Activated CD4-positive, alpha-beta T cell treated with anti-CD3 and anti-CD28 coated beads for 4 hours (primary cell): ENCODE measurements at regions not wholly inside any gene's neighbourhood (a gene's known extent, or its start where the extent isn't known, plus 50 kb on each side); places are given as distances from the start of the nearest gene placed in this dataset.

ENCODE experiments used
- DNase-seq, 2 donors: peaks; one replicate each; pipeline ENCODE4 v3.0.0-alpha.2; 2020

- DNase-seq = no peak
Measured at GRCh38 chr5:176181271-176181855, 56.9 kb upstream of the SIMC1 start.

DNA sequence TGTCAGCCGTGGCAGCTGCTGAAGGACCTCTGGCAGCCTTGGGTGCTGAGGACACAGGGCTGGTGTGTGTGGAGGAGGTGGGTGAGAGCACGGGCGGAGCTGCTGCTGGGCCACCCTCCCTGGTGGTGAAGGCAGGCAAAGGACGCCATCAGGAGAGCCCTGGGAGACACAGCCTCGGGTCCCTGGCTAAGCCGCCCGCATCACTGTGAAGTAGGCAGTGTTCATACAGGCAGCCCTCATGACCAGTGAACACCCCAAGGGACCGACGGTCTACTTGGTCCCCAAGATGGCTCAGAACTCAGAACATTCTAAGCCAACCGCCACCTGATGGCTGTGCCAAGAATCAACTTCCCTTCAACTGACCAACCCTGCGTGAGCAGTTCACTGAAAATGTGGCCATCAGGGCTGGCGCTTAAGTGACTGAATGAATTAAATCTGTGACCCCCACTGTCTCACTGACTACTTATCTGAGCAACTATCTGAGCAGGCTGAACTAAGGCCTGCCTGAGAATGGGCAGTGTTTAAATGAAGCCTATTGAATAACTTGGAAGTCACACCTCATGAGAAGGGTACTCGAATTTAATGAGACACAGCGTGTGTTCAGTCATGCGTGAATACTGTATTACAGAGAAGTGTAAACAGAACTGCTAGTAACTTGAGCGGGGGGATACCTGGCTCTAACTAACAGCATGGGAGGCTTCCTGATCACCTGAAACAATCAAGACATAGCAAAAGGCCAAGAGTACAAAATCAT lies 54.7 kb upstream of the SIMC1 start:
- DNase-seq = no peak

DNA sequence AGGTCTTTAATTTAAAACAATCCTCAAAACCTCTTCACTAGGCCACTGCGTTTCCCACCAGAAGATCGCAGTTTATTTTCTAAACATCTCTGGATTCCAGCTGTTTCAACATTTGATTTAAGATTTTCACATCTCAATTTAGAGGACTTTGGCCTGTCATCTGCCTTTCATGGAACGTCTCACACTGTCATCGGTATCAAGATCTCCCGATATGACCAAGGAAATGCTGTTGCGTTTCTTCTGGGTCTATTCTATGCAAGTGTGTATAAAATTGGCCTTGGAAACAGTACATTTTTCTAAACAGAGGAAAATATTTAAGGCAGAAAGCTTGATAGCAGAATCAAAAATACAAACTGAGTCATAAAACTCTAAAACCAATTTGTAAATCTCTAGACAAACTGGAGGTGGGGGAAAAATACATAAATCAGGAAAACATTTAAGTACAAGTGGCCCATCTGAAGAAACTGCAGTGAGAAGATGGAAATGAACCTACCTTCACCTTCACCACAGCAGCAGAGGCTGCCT lies 53.6 kb upstream of the SIMC1 start:
- DNase-seq = no peak

DNA sequence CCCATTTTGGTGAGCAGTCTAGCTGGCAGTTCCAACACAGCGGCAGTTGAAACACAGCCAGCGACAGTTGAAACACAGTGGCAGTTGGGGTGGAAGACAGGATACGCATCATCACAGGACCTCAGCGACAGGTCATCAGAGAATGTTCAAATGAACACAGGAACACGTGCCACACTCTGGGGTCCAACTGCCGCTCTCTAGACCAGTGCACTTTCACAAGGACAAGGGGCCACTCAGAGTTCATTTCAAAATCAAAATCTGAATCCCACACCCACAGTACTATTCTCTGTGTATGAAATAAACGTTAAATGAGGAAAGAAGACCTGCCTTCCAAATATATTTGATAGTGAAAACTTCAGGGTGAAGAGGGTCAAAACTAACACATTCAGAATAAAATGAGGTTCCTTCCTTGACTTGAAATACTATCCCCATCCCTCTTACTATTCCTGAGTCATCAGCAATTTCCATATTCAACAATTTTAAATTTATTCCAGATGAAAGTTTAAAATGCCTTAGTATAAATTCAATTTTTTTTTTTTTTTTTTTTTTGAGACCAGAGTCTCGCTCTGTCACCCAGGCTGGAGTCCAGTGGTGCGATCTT lies 53.0 kb upstream of the SIMC1 start:
- DNase-seq = no peak

DNA sequence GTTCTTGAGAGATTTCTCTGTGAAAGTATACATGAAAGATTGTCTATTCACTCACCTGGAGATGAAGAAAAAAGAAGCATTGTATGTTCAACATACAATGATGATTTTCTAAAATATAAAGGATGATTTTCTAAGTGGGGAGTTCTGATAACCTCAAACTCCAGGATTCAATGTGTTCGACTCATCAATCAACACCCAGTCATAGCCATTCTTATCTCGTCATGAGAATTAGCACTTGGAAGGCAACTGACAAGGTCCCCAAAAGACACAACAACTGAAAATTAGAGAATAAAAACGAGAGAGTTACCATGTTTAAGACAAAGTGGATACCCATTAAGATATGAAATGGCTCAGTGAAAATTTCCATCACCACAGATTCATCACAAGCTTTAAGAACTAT lies 52.1 kb upstream of the SIMC1 start:
- DNase-seq = no peak

GRCh38 chr5:176187276-176188062 lies 50.8 kb upstream of the SIMC1 start:
- DNase-seq = no peak

- no peak for DNase-seq
Measured at GRCh38 chr5:176188085-176188484, 50.1 kb upstream of the SIMC1 start.
